H1 (cell line): ENCODE measurements at regions not wholly inside any gene's neighbourhood (a gene's known extent, or its start where the extent isn't known, plus 50 kb on each side); places are given as distances from the start of the nearest gene placed in this dataset.

Experiments
- BCL11A ChIP-seq, 2 experiments: IDR thresholded peaks; one replicate each; pipeline ENCODE4 v1.6.1; 2011; ENCODE audit warnings: low read depth in 2 of 2, low read length in 2 of 2, mild to moderate bottlenecking in 2 of 2
- JUN ChIP-seq: IDR thresholded peaks from 2 replicates; pipeline ENCODE4 v1.6.1; 2011; ENCODE audit warnings: low read depth, mild to moderate bottlenecking, improper control_type of control experiment, low read length
- RFX5 ChIP-seq: IDR thresholded peaks from 2 replicates; pipeline ENCODE4 v1.6.1; 2011; ENCODE audit warnings: low read depth, low read length, improper control_type of control experiment, borderline replicate concordance
- SIX5 ChIP-seq: IDR thresholded peaks from 2 replicates; pipeline ENCODE4 v1.6.1; 2011; ENCODE audit warnings: mild to moderate bottlenecking, low read depth, low read length

- no peak for TF ChIP-seq RFX5
- no peak for TF ChIP-seq SIX5
- no peak for TF ChIP-seq JUN
- TF ChIP-seq BCL11A (IDR thresholded peaks at IDR 0.05; ENCODE audit: low read depth in 2 of 2, low read length in 2 of 2) = no peak
Measured at GRCh38 chr2:154565433-154565832, 133.1 kb upstream of the KCNJ3 start (continued).
